NCI-H2107 (cell line): ENCODE measurements at regions not wholly inside any gene's neighbourhood (a gene's known extent, or its start where the extent isn't known, plus 50 kb on each side); places are given as distances from the start of the nearest gene placed in this dataset.
"Not testable (repeated sequence)": the region's sequence is repeated elsewhere in the genome, so short reads cannot be mapped to it uniquely, and the experiment has no call there.

ENCODE experiments used
- DNase-seq: peaks from one replicate; lab custom pipeline; 2025; lab: John Stamatoyannopoulos, UW

GRCh38 chr12:58069268-58069963 is 128.0 kb downstream of the ATP23 start:
- no peak for DNase-seq

GRCh38 chr12:58071994-58072393 is 130.6 kb downstream of the ATP23 start:
- DNase-seq = no peak

GRCh38 chr12:58074259-58074658 is 132.9 kb downstream of the ATP23 start:
- no peak for DNase-seq

- DNase-seq = no peak
These were observed 138.4 kb downstream of the ATP23 start for GRCh38 chr12:58079806-58080205.

- DNase-seq = no peak
These were observed 140.1 kb downstream of the ATP23 start for GRCh38 chr12:58081488-58081887.

GRCh38 chr12:58082996-58083395 is 141.6 kb downstream of the ATP23 start:
- DNase-seq = no peak

- DNase-seq = no peak
These were observed 144.6 kb downstream of the ATP23 start for GRCh38 chr12:58086006-58086405.

GRCh38 chr12:58086930-58087329 is 145.6 kb downstream of the ATP23 start:
- DNase-seq = no peak

GRCh38 chr12:58087423-58088127 is 146.2 kb downstream of the ATP23 start:
- DNase-seq = no peak

- no peak for DNase-seq
These were observed 148.2 kb downstream of the ATP23 start for GRCh38 chr12:58089588-58089987.

- DNase-seq = no peak
These were observed 149.3 kb downstream of the ATP23 start for GRCh38 chr12:58090685-58091084.

- no peak for DNase-seq
These were observed 153.6 kb downstream of the ATP23 start for GRCh38 chr12:58095002-58095401.

GRCh38 chr12:58097741-58098140 is 156.4 kb downstream of the ATP23 start:
- DNase-seq = no peak

GRCh38 chr12:58099476-58099875 is 158.1 kb downstream of the ATP23 start:
- DNase-seq = no peak

- no peak for DNase-seq
These were observed 163.0 kb downstream of the ATP23 start for GRCh38 chr12:58104351-58104755.

GRCh38 chr12:58105225-58106119 is 164.1 kb downstream of the ATP23 start:
- no peak for DNase-seq

GRCh38 chr12:58106195-58106594 is 164.8 kb downstream of the ATP23 start:
- no peak for DNase-seq

GRCh38 chr12:58117201-58117600 is 175.8 kb downstream of the ATP23 start:
- DNase-seq = no peak

- no peak for DNase-seq
These were observed 176.3 kb downstream of the ATP23 start for GRCh38 chr12:58117667-58118066.

- not testable (repeated sequence) for DNase-seq
These were observed 184.4 kb downstream of the ATP23 start for GRCh38 chr12:58125761-58126160.

GRCh38 chr12:58131986-58132755 is 190.8 kb downstream of the ATP23 start:
- DNase-seq = no peak

- DNase-seq = no peak
These were observed 197.1 kb downstream of the ATP23 start for GRCh38 chr12:58138424-58138823.
